Neutrophil (primary cell): ENCODE measurements at regions not wholly inside any gene's neighbourhood (a gene's known extent, or its start where the extent isn't known, plus 50 kb on each side); places are given as distances from the start of the nearest gene placed in this dataset.
A peak's percentile ranks its signal among the peaks of the same experiment; 100 is the strongest.

ENCODE experiments used
- H3K27ac ChIP-seq: fragments of 200-600 bp; sonication (generic); 2 replicates; pipeline ENCODE4 v1.5.1; 2016; ENCODE audit warnings: mild to moderate bottlenecking, moderate library complexity
- H3K27me3 ChIP-seq: fragments of 200-600 bp; sonication (generic); 2 replicates; pipeline ENCODE4 v1.6.0; 2016; ENCODE audit warnings: mild to moderate bottlenecking
- H3K36me3 ChIP-seq: fragments of 200-600 bp; sonication (generic); 2 replicates; pipeline ENCODE4 v1.5.1; 2017
- H3K4me1 ChIP-seq, 2 experiments: fragments of 200-600 bp in 1 of 2; sonication (generic) in 1 of 2; 1 replicate in 1 of 2; 2 replicates in 1 of 2; pipeline versions ENCODE4 v1.5.1 to v1.6.1; 2013 to 2016; ENCODE audit warnings: low read depth in 1 of 2, low read length in 1 of 2, mild to moderate bottlenecking in 1 of 2, moderate library complexity in 1 of 2; ENCODE audit not compliant: control insufficient read depth in 1 of 2, insufficient read depth in 1 of 2
- H3K4me3 ChIP-seq, 2 experiments: fragments of 200-600 bp in 1 of 2; sonication (generic) in 1 of 2; 1 replicate in 1 of 2; 2 replicates in 1 of 2; pipeline ENCODE4 v1.5.1; 2013 to 2016; ENCODE audit warnings: low read depth in 1 of 2, low read length in 1 of 2, mild to moderate bottlenecking in 1 of 2, moderate library complexity in 1 of 2
- H3K9me3 ChIP-seq: fragments of 200-600 bp; sonication (generic); 2 replicates; pipeline ENCODE4 v1.5.1; 2016
- TF ChIP-seq, protein P1 (sequence below): fragments of 200-600 bp; sonication (generic); IDR thresholded peaks from 2 replicates; pipeline ENCODE4 v1.5.1; 2016; ENCODE audit warnings: antibody characterized with exemption

DNA sequence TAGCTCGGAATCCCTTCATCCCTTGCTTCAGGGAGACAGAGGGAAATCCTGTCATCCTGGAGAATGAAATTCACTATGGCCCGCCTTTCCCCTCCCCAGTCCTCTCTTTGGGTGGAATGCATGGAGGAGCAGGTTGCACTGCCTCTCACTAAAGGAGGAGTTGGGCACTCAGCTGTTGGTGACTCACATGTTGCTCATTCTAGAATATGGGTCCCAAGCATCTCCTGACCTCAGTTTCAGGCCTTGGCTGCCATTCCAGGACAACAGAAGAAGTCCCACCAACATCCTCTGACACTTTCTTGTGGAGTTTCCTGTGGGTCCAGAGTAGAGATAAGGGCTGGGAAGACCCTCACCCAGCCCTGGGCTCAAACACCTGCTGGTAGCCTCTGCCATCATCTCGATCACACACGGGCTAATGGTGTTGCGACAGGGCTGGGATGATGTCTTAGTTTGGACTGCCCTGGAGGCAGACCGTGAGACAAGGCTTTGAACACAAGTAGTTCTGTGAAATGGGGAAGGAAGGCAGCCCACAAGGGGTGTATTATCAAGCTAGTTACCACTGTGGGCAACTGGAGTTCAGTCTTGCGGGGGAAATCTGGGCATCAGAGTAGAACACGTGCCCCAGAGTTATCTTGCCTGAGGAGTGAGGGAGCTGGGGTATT lies 52.4 kb upstream of the RNF24 start:
- H3K27ac ChIP-seq = peak overlapping the region; percentile 89
- no peak overlapping the region for H3K4me3 ChIP-seq
- H3K4me1 ChIP-seq = peaks cover 86 to 93% of the 10 kb centered on the region in 2 experiments
- H3K9me3 ChIP-seq = no peaks in the 10 kb centered on the region
- no peaks in the 10 kb centered on the region for H3K27me3 ChIP-seq
- no peaks in the 10 kb centered on the region for H3K36me3 ChIP-seq
- TF ChIP-seq, protein P1, sequence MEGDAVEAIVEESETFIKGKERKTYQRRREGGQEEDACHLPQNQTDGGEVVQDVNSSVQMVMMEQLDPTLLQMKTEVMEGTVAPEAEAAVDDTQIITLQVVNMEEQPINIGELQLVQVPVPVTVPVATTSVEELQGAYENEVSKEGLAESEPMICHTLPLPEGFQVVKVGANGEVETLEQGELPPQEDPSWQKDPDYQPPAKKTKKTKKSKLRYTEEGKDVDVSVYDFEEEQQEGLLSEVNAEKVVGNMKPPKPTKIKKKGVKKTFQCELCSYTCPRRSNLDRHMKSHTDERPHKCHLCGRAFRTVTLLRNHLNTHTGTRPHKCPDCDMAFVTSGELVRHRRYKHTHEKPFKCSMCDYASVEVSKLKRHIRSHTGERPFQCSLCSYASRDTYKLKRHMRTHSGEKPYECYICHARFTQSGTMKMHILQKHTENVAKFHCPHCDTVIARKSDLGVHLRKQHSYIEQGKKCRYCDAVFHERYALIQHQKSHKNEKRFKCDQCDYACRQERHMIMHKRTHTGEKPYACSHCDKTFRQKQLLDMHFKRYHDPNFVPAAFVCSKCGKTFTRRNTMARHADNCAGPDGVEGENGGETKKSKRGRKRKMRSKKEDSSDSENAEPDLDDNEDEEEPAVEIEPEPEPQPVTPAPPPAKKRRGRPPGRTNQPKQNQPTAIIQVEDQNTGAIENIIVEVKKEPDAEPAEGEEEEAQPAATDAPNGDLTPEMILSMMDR = no peak

DNA sequence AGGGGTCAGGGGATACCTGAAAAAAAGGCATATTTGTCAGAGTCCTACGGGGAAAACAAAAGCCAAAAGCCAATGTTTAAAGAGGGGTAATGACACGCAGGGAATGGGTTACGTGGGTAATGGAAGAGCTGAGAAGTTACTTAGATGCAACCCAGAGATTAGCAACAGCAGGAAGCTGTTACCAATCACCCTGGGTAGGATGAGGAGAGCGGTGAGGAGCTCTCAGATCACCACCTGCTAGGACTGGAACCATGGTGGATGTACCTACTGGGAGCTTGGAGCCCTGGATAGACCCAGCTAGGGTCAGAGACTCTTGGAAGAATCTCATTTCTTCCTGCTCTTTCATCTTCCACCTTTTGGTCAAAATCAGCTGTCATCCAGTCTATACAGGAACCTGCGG lies 51.2 kb upstream of the RNF24 start:
- no peaks in the 10 kb centered on the region for H3K9me3 ChIP-seq
- peaks cover 88 to 96% of the 10 kb centered on the region in 2 experiments for H3K4me1 ChIP-seq
- H3K27ac ChIP-seq = peak overlapping the region; percentile 89
- no peaks in the 10 kb centered on the region for H3K36me3 ChIP-seq
- H3K4me3 ChIP-seq = no peak overlapping the region
- TF ChIP-seq, protein P1 = no peak
- H3K27me3 ChIP-seq = no peaks in the 10 kb centered on the region

DNA sequence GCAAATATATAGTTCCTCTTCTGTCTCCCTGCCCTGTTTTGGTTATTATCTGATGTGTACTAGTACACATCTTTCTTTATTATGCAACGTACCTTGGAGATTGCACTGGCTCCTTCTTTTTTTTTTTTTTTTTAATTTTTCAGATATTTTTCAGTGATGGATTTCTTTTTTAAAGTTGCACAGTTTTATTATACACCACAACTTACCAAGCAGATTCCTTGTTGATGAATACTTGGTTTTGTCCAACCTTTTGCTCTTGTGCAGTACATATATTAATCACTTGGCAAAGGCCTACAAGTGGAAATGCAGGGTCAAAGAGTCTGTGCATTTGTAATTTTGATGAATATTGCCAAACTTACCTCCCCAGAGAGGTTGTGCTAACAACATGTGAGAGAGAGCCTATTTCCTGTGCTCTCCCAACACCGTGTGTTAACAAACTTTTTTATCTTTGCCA lies 50.1 kb upstream of the RNF24 start:
- no peaks in the 10 kb centered on the region for H3K9me3 ChIP-seq
- H3K4me1 ChIP-seq = peaks cover 94 to 98% of the 10 kb centered on the region in 2 experiments
- no peaks in the 10 kb centered on the region for H3K27me3 ChIP-seq
- H3K27ac ChIP-seq = peak overlapping the region; percentile 89
- H3K36me3 ChIP-seq = no peaks in the 10 kb centered on the region
- peak overlapping the region in 1 of 2 experiments; percentile 15 for H3K4me3 ChIP-seq
- TF ChIP-seq, protein P1 = no peak
